Heart left ventricle (tissue), 13 donors: ENCODE measurements at regions not wholly inside any gene's neighbourhood (a gene's known extent, or its start where the extent isn't known, plus 50 kb on each side); places are given as distances from the start of the nearest gene placed in this dataset.

Source experiments
- CTCF ChIP-seq, 12 donors: fragments of 200-600 bp; sonication (generic) in 4 of 12; IDR thresholded peaks; one replicate each; pipeline versions ENCODE4 v1.5.0 to v1.8.0; 2018 to 2022; ENCODE audit warnings: antibody characterized with exemption in 12 of 12, mild to moderate bottlenecking in 5 of 12
- POLR2A ChIP-seq, 2 donors: fragments of 450-650 bp; IDR thresholded peaks; one replicate each; pipeline ENCODE4 v1.6.1; 2017; ENCODE audit warnings: antibody characterized with exemption in 2 of 2, mild to moderate bottlenecking in 2 of 2, moderate library complexity in 2 of 2
- donor health status: ischemic (EF 13 %, LVEDD 7.1; RV severe dilation, severe dysfunction).
- donor health status: DM: no; HTN: yes; CAD: no.
- donor health status: DM: no; HTN: no; CAD: no.
- donor health status: ischemic (EF 25% LVEDD 6.9; RV normal size, moderate dysfunction).
- donor health status: ischemic (EF 25% LVEDD 5.7; RV mildly dilated, moderate dysfunction).
- donor health status: ischemic (EF 35%, LVEDD 5.7; RV mildly dilated, moderate dysfunction).
- donor health status: nonischemic (EF 11% LVEDD 7.7; RV severe dilation, severe dysfunction).
- donor health status: DM: yes; HTN: yes; CAD: no.
- donor health status: PGD.
- donor health status: ischemic (EF 29% LVEDD 5.4; RV normal size, mild dysfunction).
- donor health status: nonischemic (EF 23%, LVEDD 6.1; RV moderate dilation, normal function).

- TF ChIP-seq CTCF (IDR thresholded peaks at IDR 0.05) (no peak), POLR2A (IDR thresholded peaks at IDR 0.05) (no peak)
Measured at GRCh38 chr1:221631556-221631955, 110.3 kb downstream of the DUSP10 start.
